ENCODE measurements at regions not wholly inside any gene's neighbourhood (a gene's known extent, or its start where the extent isn't known, plus 50 kb on each side); places are given as distances from the start of the nearest gene placed in this dataset.
"Not testable (repeated sequence)": the region's sequence is repeated elsewhere in the genome, so short reads cannot be mapped to it uniquely, and the experiment has no call there.

DNA sequence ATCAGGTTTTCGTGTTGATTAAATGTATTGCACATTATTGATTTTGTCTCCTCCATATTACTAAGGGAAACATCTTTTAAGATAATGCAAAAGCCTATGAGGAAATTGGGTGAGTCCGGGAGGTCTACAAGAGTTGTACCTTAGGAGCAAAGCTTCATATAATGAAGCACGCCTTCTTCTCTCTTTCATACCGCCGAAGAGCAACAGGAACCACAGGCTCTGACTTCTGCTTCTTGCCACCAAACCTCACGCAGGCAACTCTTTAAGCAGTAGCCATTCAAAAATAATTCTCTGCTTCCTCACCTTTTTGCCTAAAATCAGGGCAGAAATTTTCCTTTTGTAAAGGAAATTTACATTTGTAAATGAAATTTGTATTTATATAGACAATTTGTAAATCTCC lies 139.6 kb downstream of the SPRY1 start:
- Histone ChIP-seq H3K27ac (no peak overlapping the region), H3K4me3 (no peak overlapping the region), H3K27me3 (no peaks in the 10 kb centered on the region), H3K36me3 (no peaks in the 10 kb centered on the region), H3K4me1 (no peaks in the 10 kb centered on the region), H3K9me3 (no peaks in the 10 kb centered on the region)
- 58% methylated on average over 6 of the region's 6 CpGs for WGBS (ENCODE audit: insufficient coverage, low coverage, low lambda C conversion rate, missing lambda C conversion rate)
- ATAC-seq (no peak), DNase-seq (no peak)
- no peak for TF ChIP-seq POLR2A (IDR thresholded peaks at IDR 0.05)
- TF ChIP-seq, protein P1, sequence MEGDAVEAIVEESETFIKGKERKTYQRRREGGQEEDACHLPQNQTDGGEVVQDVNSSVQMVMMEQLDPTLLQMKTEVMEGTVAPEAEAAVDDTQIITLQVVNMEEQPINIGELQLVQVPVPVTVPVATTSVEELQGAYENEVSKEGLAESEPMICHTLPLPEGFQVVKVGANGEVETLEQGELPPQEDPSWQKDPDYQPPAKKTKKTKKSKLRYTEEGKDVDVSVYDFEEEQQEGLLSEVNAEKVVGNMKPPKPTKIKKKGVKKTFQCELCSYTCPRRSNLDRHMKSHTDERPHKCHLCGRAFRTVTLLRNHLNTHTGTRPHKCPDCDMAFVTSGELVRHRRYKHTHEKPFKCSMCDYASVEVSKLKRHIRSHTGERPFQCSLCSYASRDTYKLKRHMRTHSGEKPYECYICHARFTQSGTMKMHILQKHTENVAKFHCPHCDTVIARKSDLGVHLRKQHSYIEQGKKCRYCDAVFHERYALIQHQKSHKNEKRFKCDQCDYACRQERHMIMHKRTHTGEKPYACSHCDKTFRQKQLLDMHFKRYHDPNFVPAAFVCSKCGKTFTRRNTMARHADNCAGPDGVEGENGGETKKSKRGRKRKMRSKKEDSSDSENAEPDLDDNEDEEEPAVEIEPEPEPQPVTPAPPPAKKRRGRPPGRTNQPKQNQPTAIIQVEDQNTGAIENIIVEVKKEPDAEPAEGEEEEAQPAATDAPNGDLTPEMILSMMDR (IDR thresholded peaks at IDR 0.05) = no peak
- intact Hi-C loops (cut with DNase I) = no loop called here

DNA sequence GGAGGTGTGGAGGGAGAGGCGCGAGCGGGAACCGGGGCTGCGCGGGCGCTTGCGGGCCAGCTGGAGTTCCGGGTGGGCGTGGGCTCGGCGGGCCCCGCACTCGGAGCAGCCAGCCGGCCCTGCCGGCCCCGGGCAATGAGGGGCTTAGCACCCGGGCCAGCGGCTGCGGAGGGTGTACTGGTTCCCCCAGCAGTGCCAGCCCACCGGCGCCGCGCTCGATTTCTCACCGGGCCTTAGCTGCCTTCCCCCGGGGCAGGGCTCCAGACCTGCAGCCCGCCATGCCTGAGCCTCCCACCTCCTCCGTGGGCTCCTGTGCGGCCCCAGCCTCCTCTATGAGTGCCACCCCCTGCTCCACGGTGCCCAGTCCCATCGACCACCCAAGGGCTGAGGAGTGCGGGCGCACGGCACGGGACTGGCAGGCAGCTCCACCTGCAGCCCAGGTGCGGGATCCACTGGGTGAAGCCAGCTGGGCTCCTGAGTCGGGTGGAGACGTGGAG lies 141.4 kb downstream of the SPRY1 start:
- no CpG with 5 or more reads among the region's 39 CpGs for WGBS (ENCODE audit: insufficient coverage, low coverage, low lambda C conversion rate, missing lambda C conversion rate)
- H3K9me3 ChIP-seq; intact Hi-C loops (cut with DNase I); H3K27ac ChIP-seq; DNase-seq; H3K4me3 ChIP-seq; ATAC-seq; H3K27me3 ChIP-seq; H3K36me3 ChIP-seq; H3K4me1 ChIP-seq: not testable (repeated sequence)

- 28% methylated on average over 7 of the region's 7 CpGs for WGBS (ENCODE audit: insufficient coverage, low coverage, low lambda C conversion rate, missing lambda C conversion rate)
- Histone ChIP-seq H3K27me3 (no peaks in the 10 kb centered on the region), H3K36me3 (no peaks in the 10 kb centered on the region), H3K9me3 (no peaks in the 10 kb centered on the region), H3K27ac (peak overlapping the region in 2 of 3 donors; percentile 39 to 75), H3K4me3 (peak overlapping the region in 2 of 3 donors; percentile 40 to 45), H3K4me1 (peaks cover 0 to 4% (median 0%) of the 10 kb centered on the region in 4 donors)
- DNase-seq (no peak), ATAC-seq (peak; percentile 71 to 83 (median 78))
- intact Hi-C loops (cut with DNase I) = no loop called here
- TF ChIP-seq, protein P1 (IDR thresholded peaks at IDR 0.05) = no peak
- peak; percentile 20 for TF ChIP-seq POLR2A (IDR thresholded peaks at IDR 0.05)
Observed at GRCh38 chr4:123545667-123546572, 149.3 kb downstream of the SPRY1 start.

DNA sequence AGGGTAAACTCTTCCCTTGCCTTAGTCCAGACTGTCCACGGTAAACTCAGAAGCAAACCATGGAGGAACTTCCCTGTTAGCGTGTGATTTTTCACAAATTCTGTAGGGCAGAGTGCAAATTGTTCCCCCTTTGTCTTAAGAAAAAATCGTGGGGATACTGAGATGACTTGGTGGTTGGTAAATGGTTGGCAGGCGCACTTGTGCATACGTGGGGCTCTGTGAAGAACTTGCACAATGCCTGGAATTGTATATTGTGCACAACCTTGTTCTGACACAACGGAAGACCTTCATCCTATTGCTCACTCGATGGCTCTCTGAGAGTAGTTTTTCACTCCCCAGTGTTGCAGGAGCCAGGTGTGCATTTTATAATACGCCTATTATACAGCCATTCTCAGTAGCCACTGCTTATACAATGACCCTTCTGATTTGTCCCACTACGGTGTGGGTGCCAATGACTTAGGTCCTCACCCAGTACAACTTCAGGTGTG lies 150.0 kb downstream of the SPRY1 start:
- DNase-seq (no peak), ATAC-seq (peak; percentile 28 to 59 (median 47))
- no peaks in the 10 kb centered on the region for H3K9me3 ChIP-seq
- H3K27me3 ChIP-seq = no peaks in the 10 kb centered on the region
- WGBS (ENCODE audit: insufficient coverage, low coverage, low lambda C conversion rate, missing lambda C conversion rate) = 44% methylated on average over 8 of the region's 9 CpGs
- H3K36me3 ChIP-seq = no peaks in the 10 kb centered on the region
- TF ChIP-seq POLR2A (IDR thresholded peaks at IDR 0.05) = no peak
- TF ChIP-seq, protein P1 (IDR thresholded peaks at IDR 0.05) = no peak
- H3K27ac ChIP-seq = peak overlapping the region in 2 of 3 donors; percentile 39 to 75
- peak overlapping the region in 2 of 3 donors; percentile 40 to 45 for H3K4me3 ChIP-seq
- H3K4me1 ChIP-seq = peaks cover 0 to 4% (median 0%) of the 10 kb centered on the region in 4 donors
- intact Hi-C loops (cut with DNase I) = no loop called here
